ENCODE measurements at regions not wholly inside any gene's neighbourhood (a gene's known extent, or its start where the extent isn't known, plus 50 kb on each side); places are given as distances from the start of the nearest gene placed in this dataset.

GRCh38 chr1:208460823-208461222 is 216.6 kb upstream of the PLXNA2 start:
- no peak overlapping the region for H3K4me3 ChIP-seq (ENCODE audit: low read depth, low read length)
- no peak for DNase-seq (ENCODE audit: low read depth)
- no peak for TF ChIP-seq CTCF (conservative IDR thresholded peaks at IDR 0.05; ENCODE audit: low read depth, low read length)

GRCh38 chr1:208461680-208462079 is 217.5 kb upstream of the PLXNA2 start:
- H3K4me3 ChIP-seq (ENCODE audit: low read depth, low read length): no peak overlapping the region
- peak; percentile 46 for TF ChIP-seq CTCF (conservative IDR thresholded peaks at IDR 0.05; ENCODE audit: low read depth, low read length)
- DNase-seq (ENCODE audit: low read depth): no peak

- TF ChIP-seq CTCF (conservative IDR thresholded peaks at IDR 0.05; ENCODE audit: low read depth, low read length): no peak
- H3K4me3 ChIP-seq (ENCODE audit: low read depth, low read length): no peak overlapping the region
- no peak for DNase-seq (ENCODE audit: low read depth)
Measured at GRCh38 chr1:208462761-208463160, 218.6 kb upstream of the PLXNA2 start.

GRCh38 chr1:208465266-208465665 is 221.1 kb upstream of the PLXNA2 start:
- TF ChIP-seq CTCF (conservative IDR thresholded peaks at IDR 0.05; ENCODE audit: low read depth, low read length): no peak
- DNase-seq (ENCODE audit: low read depth): no peak
- no peak overlapping the region for H3K4me3 ChIP-seq (ENCODE audit: low read depth, low read length)

GRCh38 chr1:208465786-208466590 is 221.8 kb upstream of the PLXNA2 start:
- H3K4me3 ChIP-seq (ENCODE audit: low read depth, low read length): no peak overlapping the region
- DNase-seq (ENCODE audit: low read depth): peak; percentile 57
- peak; percentile 36 for TF ChIP-seq CTCF (conservative IDR thresholded peaks at IDR 0.05; ENCODE audit: low read depth, low read length)

GRCh38 chr1:208467151-208467780 is 223.1 kb upstream of the PLXNA2 start:
- no peak overlapping the region for H3K4me3 ChIP-seq (ENCODE audit: low read depth, low read length)
- no peak for DNase-seq (ENCODE audit: low read depth)
- no peak for TF ChIP-seq CTCF (conservative IDR thresholded peaks at IDR 0.05; ENCODE audit: low read depth, low read length)
